Activated CD8-positive, alpha-beta T cell treated with anti-CD3 and anti-CD28 coated beads for 36 hours (primary cell): ENCODE measurements at regions not wholly inside any gene's neighbourhood (a gene's known extent, or its start where the extent isn't known, plus 50 kb on each side); places are given as distances from the start of the nearest gene placed in this dataset.

Experiments
- ATAC-seq: fragments of 200-7000 bp; cut with Tn5 transposase; one replicate; pipeline ENCODE4 v1.10.0; 2021; ENCODE audit warnings: mild to moderate bottlenecking, moderate library complexity
- CTCF ChIA-PET: fragments of 350-600 bp; sonication (Branson Sonifier 250); formaldehyde crosslinking; loops from one replicate; lab custom pipeline; 2021; ENCODE audit warnings: antibody characterized with exemption; lab: Charles Lee
- POLR2A ChIA-PET: fragments of 350-600 bp; sonication (Branson Sonifier 250); formaldehyde crosslinking; loops from one replicate; lab custom pipeline; 2021; ENCODE audit warnings: antibody characterized with exemption; lab: Charles Lee
- DNase-seq: peaks from one replicate; pipeline ENCODE4 v3.0.0-alpha.2; 2020
- H3K27ac Mint-ChIP-seq: one replicate; pipeline ENCODE4 v1.8.0; 2021; ENCODE audit warnings: mild to moderate bottlenecking, mixed read lengths
- H3K27me3 Mint-ChIP-seq: one replicate; pipeline ENCODE4 v1.8.0; 2021; ENCODE audit warnings: mixed read lengths
- H3K36me3 Mint-ChIP-seq: one replicate; pipeline ENCODE4 v1.8.0; 2021; ENCODE audit warnings: low read depth, mixed read lengths
- H3K4me1 Mint-ChIP-seq: one replicate; pipeline ENCODE4 v1.8.0; 2021; ENCODE audit warnings: low read depth, mixed read lengths
- H3K4me3 Mint-ChIP-seq: one replicate; pipeline ENCODE4 v1.8.0; 2021; ENCODE audit warnings: mild to moderate bottlenecking, moderate library complexity, mixed read lengths
- H3K9me3 Mint-ChIP-seq: one replicate; pipeline ENCODE4 v1.8.0; 2021; ENCODE audit warnings: mixed read lengths
- intact Hi-C: fragments of 100-400 bp; cut with micrococcal nuclease; formaldehyde crosslinking; loops from one replicate; pipeline ENCODE4 v1.10.0; 2022
- TF ChIP-seq, protein P1 (sequence below): fragments of 200-600 bp; IDR thresholded peaks from one replicate; pipeline ENCODE4 v1.8.0; 2022; ENCODE audit warnings: antibody characterized with exemption, mild to moderate bottlenecking

DNA sequence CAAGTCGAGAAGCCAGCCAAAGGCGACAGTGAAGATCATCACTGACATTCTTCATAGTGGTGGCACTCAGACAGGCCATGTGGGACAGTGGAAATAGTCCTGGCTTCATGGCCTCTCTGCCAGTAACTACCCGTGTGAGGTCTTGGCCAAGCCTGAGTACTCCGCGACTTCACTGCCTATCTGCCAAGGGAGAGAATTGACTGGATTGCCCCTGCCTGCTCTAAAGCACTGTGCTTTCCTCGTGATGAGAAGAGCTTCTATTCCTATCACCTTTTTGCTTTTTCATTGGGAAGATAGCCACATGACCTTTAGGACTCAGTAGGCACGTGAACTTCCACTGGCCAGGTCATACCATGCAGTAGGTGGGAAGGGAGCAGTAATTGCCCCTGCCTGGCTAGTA, 239.3 kb downstream of the HAUS1 start:
- Mint-ChIP-seq H3K36me3 (no peaks in the 10 kb centered on the region), H3K9me3 (no peaks in the 10 kb centered on the region), H3K27me3 (peaks cover 8% of the 10 kb centered on the region), H3K4me1 (peaks cover 24% of the 10 kb centered on the region), H3K27ac (no peak overlapping the region), H3K4me3 (no peak overlapping the region)
- intact Hi-C loops = no loop called here
- ATAC-seq (no peak), DNase-seq (no peak)
- POLR2A ChIA-PET = interaction anchor here (0.8 to 1.4 kb wide), 4 partner anchors 8 to 280 kb away, joined by 3 to 4 read pairs (median 3); a partner anchor contains a TSS
- CTCF ChIA-PET = interaction anchor here (1.2 kb wide), 1 partner anchor 62 kb away, joined by 4 read pairs; no protein-coding TSS in a partner anchor
- TF ChIP-seq, protein P1, sequence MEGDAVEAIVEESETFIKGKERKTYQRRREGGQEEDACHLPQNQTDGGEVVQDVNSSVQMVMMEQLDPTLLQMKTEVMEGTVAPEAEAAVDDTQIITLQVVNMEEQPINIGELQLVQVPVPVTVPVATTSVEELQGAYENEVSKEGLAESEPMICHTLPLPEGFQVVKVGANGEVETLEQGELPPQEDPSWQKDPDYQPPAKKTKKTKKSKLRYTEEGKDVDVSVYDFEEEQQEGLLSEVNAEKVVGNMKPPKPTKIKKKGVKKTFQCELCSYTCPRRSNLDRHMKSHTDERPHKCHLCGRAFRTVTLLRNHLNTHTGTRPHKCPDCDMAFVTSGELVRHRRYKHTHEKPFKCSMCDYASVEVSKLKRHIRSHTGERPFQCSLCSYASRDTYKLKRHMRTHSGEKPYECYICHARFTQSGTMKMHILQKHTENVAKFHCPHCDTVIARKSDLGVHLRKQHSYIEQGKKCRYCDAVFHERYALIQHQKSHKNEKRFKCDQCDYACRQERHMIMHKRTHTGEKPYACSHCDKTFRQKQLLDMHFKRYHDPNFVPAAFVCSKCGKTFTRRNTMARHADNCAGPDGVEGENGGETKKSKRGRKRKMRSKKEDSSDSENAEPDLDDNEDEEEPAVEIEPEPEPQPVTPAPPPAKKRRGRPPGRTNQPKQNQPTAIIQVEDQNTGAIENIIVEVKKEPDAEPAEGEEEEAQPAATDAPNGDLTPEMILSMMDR = no peak

DNA sequence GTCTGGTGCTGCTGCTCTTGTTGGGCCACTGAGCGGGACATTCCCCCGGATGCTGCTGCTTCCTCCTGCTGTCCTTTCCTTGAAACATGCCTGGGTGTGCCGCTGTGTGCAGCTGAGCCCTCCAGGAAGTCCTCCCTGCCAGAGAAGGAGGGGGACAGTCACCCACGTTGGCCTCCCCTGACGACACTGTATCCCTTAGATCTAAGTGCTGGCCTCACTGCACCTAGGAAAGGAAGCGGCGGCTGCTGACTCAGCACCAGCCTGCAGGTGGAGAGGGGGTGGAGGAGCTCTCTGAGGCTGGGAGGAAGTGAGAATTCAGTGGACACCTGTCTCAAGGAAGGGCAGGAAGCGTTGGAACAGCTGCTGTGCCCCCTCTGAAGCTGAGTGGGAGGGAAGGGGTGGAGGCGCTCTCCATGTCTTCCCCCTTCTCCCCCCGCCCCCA, 239.8 kb downstream of the HAUS1 start:
- Mint-ChIP-seq H3K9me3 (no peaks in the 10 kb centered on the region), H3K4me1 (peaks cover 20% of the 10 kb centered on the region), H3K27me3 (peaks cover 5% of the 10 kb centered on the region), H3K27ac (peak overlapping the region; percentile 37), H3K36me3 (no peaks in the 10 kb centered on the region), H3K4me3 (no peak overlapping the region)
- TF ChIP-seq, protein P1 = no peak
- DNase-seq = peak; percentile 83
- ChIA-PET CTCF (interaction anchor here (0.9 to 1.2 kb wide), 2 partner anchors 63 to 185 kb away, joined by 3 to 4 read pairs; no protein-coding TSS in a partner anchor), POLR2A (interaction anchor here (0.8 to 1.4 kb wide), 4 partner anchors 9 to 280 kb away, joined by 3 to 4 read pairs (median 3); a partner anchor contains a TSS)
- peak; percentile 97 for ATAC-seq
- intact Hi-C loops = no loop called here

DNA sequence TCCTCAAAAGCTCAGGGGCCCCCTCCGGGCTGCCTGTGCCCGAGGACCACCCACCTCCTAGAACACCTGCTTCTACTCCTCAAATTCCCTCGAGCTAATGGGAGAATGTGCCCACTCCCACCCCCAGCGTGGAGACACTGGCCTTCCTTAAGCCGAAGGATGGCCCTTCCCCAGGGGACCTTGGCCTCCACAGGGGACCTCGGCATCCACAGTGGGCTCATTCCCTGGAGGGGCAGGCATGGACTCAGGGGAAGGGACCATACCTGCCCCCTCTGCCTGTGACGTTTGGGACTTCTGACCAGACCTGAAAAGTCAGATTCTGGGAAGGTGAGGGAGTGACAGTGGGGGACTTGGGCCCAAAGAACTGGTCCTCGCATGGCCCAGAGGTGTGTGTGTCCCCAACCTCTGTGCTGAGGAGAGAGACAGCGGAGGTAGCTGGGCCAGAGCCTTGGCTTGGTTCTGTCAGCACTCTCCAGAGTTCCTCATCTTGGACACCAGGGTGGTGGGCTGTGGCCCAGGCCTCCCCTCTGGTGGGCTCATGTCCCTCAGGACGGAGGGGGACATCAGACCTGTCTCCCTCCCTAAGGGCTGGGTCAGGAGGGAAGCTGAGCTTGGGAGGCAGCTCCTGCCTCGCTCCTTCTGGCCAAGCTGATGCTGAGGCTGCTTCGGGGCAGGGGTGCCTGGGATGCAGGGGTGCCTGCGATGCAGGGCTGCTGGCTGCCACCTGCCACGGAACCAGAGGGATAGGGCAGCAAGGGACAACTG, 240.4 kb downstream of the HAUS1 start:
- ATAC-seq (no peak), DNase-seq (no peak)
- Mint-ChIP-seq H3K4me1 (peaks cover 19% of the 10 kb centered on the region), H3K27ac (peak overlapping the region; percentile 62), H3K36me3 (no peaks in the 10 kb centered on the region), H3K27me3 (peaks cover 3% of the 10 kb centered on the region), H3K4me3 (no peak overlapping the region), H3K9me3 (no peaks in the 10 kb centered on the region)
- CTCF ChIA-PET = interaction anchor here (0.9 to 1.2 kb wide), 2 partner anchors 64 to 185 kb away, joined by 3 to 4 read pairs; no protein-coding TSS in a partner anchor
- POLR2A ChIA-PET = interaction anchor here (1.3 to 1.4 kb wide), 3 partner anchors 10 to 279 kb away, joined by 3 to 4 read pairs (median 3); a partner anchor contains a TSS
- TF ChIP-seq, protein P1 = no peak
- intact Hi-C loops = no loop called here

DNA sequence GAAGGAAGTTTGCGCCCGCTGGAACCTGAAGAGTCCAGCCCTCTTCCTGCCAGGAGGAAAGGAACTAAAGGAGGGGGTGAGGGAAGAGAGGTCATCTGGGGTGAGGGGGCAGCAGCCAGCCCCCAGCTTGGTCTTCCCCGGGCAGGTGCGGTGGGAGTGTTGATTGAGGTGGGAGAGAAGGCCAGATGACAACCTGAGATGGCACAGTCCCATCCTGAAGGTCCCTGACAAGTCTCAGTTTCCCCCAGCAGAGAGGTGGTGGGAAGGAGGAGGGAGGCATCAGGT, 240.9 kb downstream of the HAUS1 start:
- CTCF ChIA-PET = interaction anchor here (1.1 to 1.6 kb wide), 2 partner anchors 172 to 313 kb away, joined by 4 to 7 read pairs; a partner anchor contains a TSS

More for the DNA sequence above, 240.9 kb downstream of the HAUS1 start:
- no peak for ATAC-seq
- Mint-ChIP-seq H3K27ac (no peak overlapping the region), H3K36me3 (no peaks in the 10 kb centered on the region), H3K27me3 (peaks cover 3% of the 10 kb centered on the region), H3K9me3 (no peaks in the 10 kb centered on the region), H3K4me3 (no peak overlapping the region), H3K4me1 (peaks cover 19% of the 10 kb centered on the region)
- TF ChIP-seq, protein P1 = no peak
- intact Hi-C loops = no loop called here
- POLR2A ChIA-PET = no interaction called here
- no peak for DNase-seq
